Transverse colon (tissue), 4 donors: ENCODE measurements at regions not wholly inside any gene's neighbourhood (a gene's known extent, or its start where the extent isn't known, plus 50 kb on each side); places are given as distances from the start of the nearest gene placed in this dataset.

Experiments
- DNase-seq: peaks from one replicate; pipeline ENCODE4 v3.0.0-alpha.2; 2019
- H3K27ac ChIP-seq, 4 donors: fragments of 200-600 bp; sonication (generic); 2 replicates each; pipeline ENCODE4 v1.5.1; 2016 to 2018; ENCODE audit warnings: inconsistent platforms in 4 of 4
- H3K27me3 ChIP-seq: fragments of 200-600 bp; sonication (generic); 2 replicates; pipeline ENCODE4 v1.5.1; 2017; ENCODE audit warnings: inconsistent platforms
- H3K36me3 ChIP-seq, 4 donors: fragments of 200-600 bp; sonication (generic); 2 replicates each; pipeline ENCODE4 v1.5.1; 2017 to 2019; ENCODE audit warnings: inconsistent platforms in 4 of 4
- H3K4me1 ChIP-seq, 4 donors: fragments of 200-600 bp; sonication (generic); 2 replicates each; pipeline ENCODE4 v1.5.1; 2017 to 2020; ENCODE audit warnings: inconsistent platforms in 4 of 4
- H3K4me3 ChIP-seq, 4 donors: fragments of 200-600 bp; sonication (generic); 1 replicate in 1 of 4; 2 replicates in 3 of 4; pipeline versions ENCODE4 v1.5.1 to v1.6.1; 2017 to 2019; ENCODE audit warnings: inconsistent platforms in 4 of 4
- H3K9me3 ChIP-seq, 2 donors: fragments of 200-600 bp; sonication (generic); 2 replicates each; pipeline ENCODE4 v1.5.1; 2017 to 2019; ENCODE audit warnings: inconsistent platforms in 2 of 2
- CTCF ChIP-seq, 5 experiments: fragments of 200-600 bp in 3 of 5; fragments of 450-650 bp in 2 of 5; sonication (generic) in 3 of 5; IDR thresholded peaks; 1 replicate in 2 of 5; 2 replicates in 3 of 5; pipeline ENCODE4 v1.5.1; 2016 to 2017; ENCODE audit warnings: antibody characterized with exemption in 5 of 5, inconsistent platforms in 3 of 5, mild to moderate bottlenecking in 2 of 5, moderate library complexity in 1 of 5
- EP300 ChIP-seq: sonication (generic); formaldehyde crosslinking; IDR thresholded peaks from one replicate; pipeline ENCODE4 v1.6.1; 2017; ENCODE audit warnings: antibody characterized with exemption, low read depth
- POLR2A ChIP-seq: fragments of 450-650 bp; IDR thresholded peaks from one replicate; pipeline ENCODE4 v1.6.1; 2016; ENCODE audit warnings: antibody characterized with exemption, mild to moderate bottlenecking, moderate library complexity
- POLR2AphosphoS5 ChIP-seq, 3 donors: sonication (generic); formaldehyde crosslinking; IDR thresholded peaks; one replicate each; pipeline ENCODE4 v1.6.1; 2016; ENCODE audit warnings: antibody characterized with exemption in 3 of 3
- WGBS, 2 donors: methylation state at CpG; one replicate each; pipeline ENCODE4 v1.1.5; 2018; ENCODE audit warnings: low coverage in 1 of 2; 5-methylcytosine and 5-hydroxymethylcytosine counted together
- in situ Hi-C, 4 donors: fragments of 200-750 bp; cut with MboI; loops; one replicate each; pipeline versions ENCODE4 v1.15.0 to v1.15.1; 2017; ENCODE audit warnings: low sequenced_read_pairs in 3 of 4, low pct_ligation_motif_present in 1 of 4, low pct_unique_long_range_greater_than_20kb in 1 of 4
- intact Hi-C: fragments of 100-400 bp; cut with DNase I; formaldehyde crosslinking; loops from one replicate; pipeline ENCODE4 v1.15.1; 2023; ENCODE audit warnings: low total_unique reads

- Histone ChIP-seq H3K27ac (no peak overlapping the region), H3K4me1 (no peaks in the 10 kb centered on the region), H3K4me3 (no peak overlapping the region), H3K9me3 (no peaks in the 10 kb centered on the region), H3K27me3 (no peaks in the 10 kb centered on the region), H3K36me3 (no peaks in the 10 kb centered on the region)
- intact Hi-C loops (no loop called here), in situ Hi-C loops (no loop called here)
- no peak for TF ChIP-seq EP300
- TF ChIP-seq POLR2AphosphoS5 (IDR thresholded peaks at IDR 0.05) = no peak
- TF ChIP-seq POLR2A = no peak
- TF ChIP-seq CTCF (IDR thresholded peaks at IDR 0.05) = no peak
- DNase-seq = no peak
- WGBS, 2 donors = 74 to 82% methylated on average over 1 of the region's 1 CpG
Observed at GRCh38 chr3:162329514-162329913, 832.9 kb downstream of the OTOL1 start.

DNA sequence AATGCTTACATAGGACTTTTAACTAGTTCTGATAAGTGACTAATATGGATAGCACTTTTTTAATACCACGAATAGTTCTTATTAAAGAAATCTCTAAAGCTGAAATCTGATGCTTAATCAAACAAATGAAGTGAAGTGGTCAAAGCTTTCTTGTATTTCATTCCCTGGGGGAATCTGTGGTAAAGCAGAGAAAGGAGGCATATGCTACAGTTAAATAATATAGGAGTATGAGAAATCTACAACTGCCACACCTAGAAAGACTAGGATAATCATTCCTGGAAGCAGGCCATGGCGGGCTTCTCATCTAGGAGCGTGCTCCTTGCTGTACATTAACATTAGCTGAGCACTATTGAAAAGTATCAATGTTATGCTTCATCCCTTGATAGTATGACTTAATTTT, 835.7 kb downstream of the OTOL1 start:
- intact Hi-C loops (no loop called here), in situ Hi-C loops (no loop called here)
- Histone ChIP-seq H3K9me3 (no peaks in the 10 kb centered on the region), H3K36me3 (no peaks in the 10 kb centered on the region), H3K27ac (no peak overlapping the region), H3K4me1 (no peaks in the 10 kb centered on the region), H3K4me3 (no peak overlapping the region), H3K27me3 (no peaks in the 10 kb centered on the region)
- no peak for DNase-seq
- TF ChIP-seq POLR2AphosphoS5 (IDR thresholded peaks at IDR 0.05) (no peak), EP300 (no peak), CTCF (IDR thresholded peaks at IDR 0.05) (no peak), POLR2A (no peak)
- 74 to 82% methylated on average over 3 of the region's 3 CpGs for WGBS, 2 donors

- intact Hi-C loops = no loop called here
- Histone ChIP-seq H3K9me3 (no peaks in the 10 kb centered on the region), H3K36me3 (no peaks in the 10 kb centered on the region), H3K27ac (no peak overlapping the region), H3K4me1 (no peaks in the 10 kb centered on the region), H3K27me3 (no peaks in the 10 kb centered on the region), H3K4me3 (no peak overlapping the region)
- no peak for TF ChIP-seq EP300
- DNase-seq = no peak
- in situ Hi-C loops = no loop called here
- WGBS, 2 donors = 71 to 81% methylated on average over 3 of the region's 3 CpGs
Observed at GRCh38 chr3:162334537-162334936, 837.9 kb downstream of the OTOL1 start.

- WGBS, 2 donors = 86 to 89% methylated on average over 1 of the region's 1 CpG
- intact Hi-C loops = no loop called here
- DNase-seq = no peak
- TF ChIP-seq POLR2AphosphoS5 (IDR thresholded peaks at IDR 0.05) = no peak
- TF ChIP-seq POLR2A = no peak
- TF ChIP-seq EP300 = no peak
- no peak for TF ChIP-seq CTCF (IDR thresholded peaks at IDR 0.05)
- H3K27me3 ChIP-seq = no peaks in the 10 kb centered on the region
- H3K4me3 ChIP-seq = no peak overlapping the region
- no peak overlapping the region for H3K27ac ChIP-seq
- no peaks in the 10 kb centered on the region for H3K9me3 ChIP-seq
- no peaks in the 10 kb centered on the region for H3K36me3 ChIP-seq
- in situ Hi-C loops = no loop called here
- H3K4me1 ChIP-seq = no peaks in the 10 kb centered on the region
Observed at GRCh38 chr3:162337630-162338029, 841.0 kb downstream of the OTOL1 start.

- H3K27ac ChIP-seq = no peak overlapping the region
- TF ChIP-seq POLR2A (no peak), EP300 (no peak), CTCF (IDR thresholded peaks at IDR 0.05) (no peak), POLR2AphosphoS5 (IDR thresholded peaks at IDR 0.05) (no peak)
- no peak overlapping the region for H3K4me3 ChIP-seq
- no peak for DNase-seq
- in situ Hi-C loops (no loop called here), intact Hi-C loops (no loop called here)
- H3K36me3 ChIP-seq = no peaks in the 10 kb centered on the region
- no peaks in the 10 kb centered on the region for H3K27me3 ChIP-seq
- no peaks in the 10 kb centered on the region for H3K9me3 ChIP-seq
- no peaks in the 10 kb centered on the region for H3K4me1 ChIP-seq
Observed at GRCh38 chr3:162338514-162338913, 841.9 kb downstream of the OTOL1 start.
